HepG2 (cell line): ENCODE measurements at regions not wholly inside any gene's neighbourhood (a gene's known extent, or its start where the extent isn't known, plus 50 kb on each side); places are given as distances from the start of the nearest gene placed in this dataset.

Experiments used
- ATAC-seq: fragments of 200-7000 bp; cut with Tn5 transposase; 3 replicates; pipeline ENCODE4 v1.9.1; 2020; ENCODE audit warnings: mild to moderate bottlenecking, moderate library complexity
- BruUV-seq: library from RNA; stranded (reverse); fragments of 400-500 nt; replicated peaks from 2 replicates; lab custom pipeline; 2021; lab: Mats Ljungman, UMichigan
- CTCF ChIA-PET: fragments of 300-600 bp; formaldehyde crosslinking; extraction: SDS; loops from one replicate; lab custom pipeline; 2021; ENCODE audit warnings: low total read pairs, inconsistent platforms, low intra/inter-chr PET ratio; lab: Yijun Ruan, JAX
- POLR2A ChIA-PET: fragments of 350-600 bp; sonication (Branson Sonifier 250); formaldehyde crosslinking; loops from one replicate; lab custom pipeline; 2020; ENCODE audit warnings: antibody characterized with exemption, inconsistent platforms; lab: Yijun Ruan, JAX
- DNase-seq: peaks from one replicate; pipeline ENCODE4 v3.0.0-alpha.2; 2015; ENCODE audit warnings: low spot score
- FAIRE-seq: peaks from 3 replicates; lab custom pipeline; 2011; peaks lifted over from hg19 to GRCh38; lab: Jason Lieb, UNC
- H2AFZ ChIP-seq: one replicate; pipeline ENCODE4 v1.6.1; 2011; ENCODE audit warnings: low read length, inconsistent platforms
- H3K27ac ChIP-seq: fragments of 300-600 bp; 3 replicates; pipeline ENCODE4 v1.8.0; 2011; ENCODE audit warnings: mixed run types, mild to moderate bottlenecking, mixed read lengths, low read length, inconsistent platforms; ENCODE audit not compliant: insufficient read depth; ENCODE audit errors: extremely low read length
- H3K27me3 ChIP-seq, 2 experiments: fragments of 200-600 bp in 1 of 2; 2 replicates in 1 of 2; 3 replicates in 1 of 2; pipeline versions ENCODE4 v1.6.0 to v1.8.0; 2011; ENCODE audit warnings: low read length in 2 of 2, mild to moderate bottlenecking in 2 of 2, moderate library complexity in 2 of 2, inconsistent platforms in 1 of 2; ENCODE audit not compliant: insufficient read depth in 2 of 2, control insufficient read depth in 1 of 2
- H3K36me3 ChIP-seq, 2 experiments: fragments of 200-600 bp in 1 of 2; replicated peaks in 1 of 2; 2 replicates in 1 of 2; 3 replicates in 1 of 2; pipeline versions ENCODE4 v1.5.1 to v1.8.0; 2011; ENCODE audit warnings: low read length in 2 of 2, inconsistent platforms in 1 of 2; ENCODE audit not compliant: insufficient read depth in 2 of 2, control insufficient read depth in 1 of 2
- H3K4me1 ChIP-seq: 2 replicates; pipeline ENCODE4 v1.5.1; 2012; ENCODE audit warnings: low read length, inconsistent platforms; ENCODE audit not compliant: insufficient read depth
- H3K4me2 ChIP-seq: 2 replicates; pipeline ENCODE4 v1.6.0; 2011; ENCODE audit warnings: low read depth, low read length, inconsistent platforms
- H3K4me3 ChIP-seq, 3 experiments: fragments of 200-600 bp in 1 of 3; sonication (generic), shearing (Covaris generic) in 1 of 3; replicated peaks in 1 of 3; 2 replicates each; pipeline ENCODE4 v1.5.1; 2011 to 2016; ENCODE audit warnings: low read length in 3 of 3, inconsistent platforms in 2 of 3, low read depth in 2 of 3, mild to moderate bottlenecking in 2 of 3, control low read depth in 1 of 3, mixed read lengths in 1 of 3; ENCODE audit not compliant: insufficient read depth in 1 of 3
- H3K79me2 ChIP-seq: one replicate; pipeline ENCODE4 v1.6.1; 2011; ENCODE audit warnings: low read length, inconsistent platforms; ENCODE audit not compliant: insufficient read depth
- H3K9ac ChIP-seq: 2 replicates; pipeline ENCODE4 v1.6.0; 2011; ENCODE audit warnings: mild to moderate bottlenecking, low read depth, low read length, inconsistent platforms; ENCODE audit not compliant: insufficient read depth
- H3K9me3 ChIP-seq: 2 replicates; pipeline ENCODE4 v1.5.1; 2012; ENCODE audit warnings: mild to moderate bottlenecking, low read length
- H4K20me1 ChIP-seq: 2 replicates; pipeline ENCODE4 v1.6.0; 2011; ENCODE audit warnings: inconsistent platforms, mild to moderate bottlenecking, low read length, moderate library complexity; ENCODE audit not compliant: insufficient read depth
- BRCA1 ChIP-seq: sonication (generic); formaldehyde crosslinking; IDR thresholded peaks from 2 replicates; pipeline ENCODE4 v1.4.0; 2020; ENCODE audit warnings: missing genetic modification reagents
- HOXA7 ChIP-seq: sonication (generic); formaldehyde crosslinking; IDR thresholded peaks from 2 replicates; pipeline ENCODE4 v1.8.1; 2022; ENCODE audit warnings: mild to moderate bottlenecking, missing genetic modification reagents, moderate library complexity
- MYC ChIP-seq: sonication (generic); formaldehyde crosslinking; IDR thresholded peaks from 2 replicates; pipeline ENCODE4 v1.9.0; 2021; ENCODE audit warnings: missing genetic modification reagents, borderline replicate concordance
- NCOR1 ChIP-seq: fragments of 200-600 bp; sonication (generic); IDR thresholded peaks from 2 replicates; pipeline ENCODE4 v1.7.0; 2017; ENCODE audit warnings: antibody characterized with exemption, low read length, borderline replicate concordance
- POLR2AphosphoS5 ChIP-seq: IDR thresholded peaks from 2 replicates; pipeline ENCODE4 v1.6.1; 2012; ENCODE audit warnings: low read depth, low read length
- SIX1 ChIP-seq: sonication (generic); formaldehyde crosslinking; IDR thresholded peaks from 2 replicates; pipeline ENCODE4 v1.4.0; 2020; ENCODE audit warnings: missing genetic modification reagents, borderline replicate concordance
- SSRP1 ChIP-seq: IDR thresholded peaks from 2 replicates; pipeline ENCODE4 v1.6.1; 2016; ENCODE audit warnings: control low read depth
- ZBTB7B ChIP-seq: sonication (generic); formaldehyde crosslinking; IDR thresholded peaks from 2 replicates; pipeline ENCODE4 v1.4.0; 2020; ENCODE audit warnings: missing genetic modification reagents
- ZNF44 ChIP-seq: sonication (generic); formaldehyde crosslinking; IDR thresholded peaks from 2 replicates; pipeline ENCODE4 v1.5.1; 2020; ENCODE audit warnings: mild to moderate bottlenecking, missing genetic modification reagents
- WGBS: methylation state at CpG from one replicate; pipeline ENCODE4 v1.1.6; 2017; ENCODE audit warnings: low lambda C conversion rate; 5-methylcytosine and 5-hydroxymethylcytosine counted together
- in situ Hi-C: cut with HindIII; loops from 2 replicates; pipeline ENCODE4 v1.10.0; 2017; ENCODE audit warnings: low pct_unique_long_range_greater_than_20kb; ENCODE audit not compliant: extremely low pct_ligation_motif_present
- intact Hi-C: fragments of 100-400 bp; cut with micrococcal nuclease; formaldehyde crosslinking; loops from one replicate; pipeline ENCODE4 v1.10.0; 2022; ENCODE audit not compliant: unreplicated experiment
- TF ChIP-seq, protein P1 (sequence below): sonication (generic); formaldehyde crosslinking; IDR thresholded peaks from 2 replicates; pipeline ENCODE4 v1.5.0; 2020; ENCODE audit warnings: missing genetic modification reagents
- TF ChIP-seq, protein P2 (sequence below): IDR thresholded peaks from 2 replicates; pipeline ENCODE4 v1.6.1; 2012; ENCODE audit warnings: inconsistent platforms

DNA sequence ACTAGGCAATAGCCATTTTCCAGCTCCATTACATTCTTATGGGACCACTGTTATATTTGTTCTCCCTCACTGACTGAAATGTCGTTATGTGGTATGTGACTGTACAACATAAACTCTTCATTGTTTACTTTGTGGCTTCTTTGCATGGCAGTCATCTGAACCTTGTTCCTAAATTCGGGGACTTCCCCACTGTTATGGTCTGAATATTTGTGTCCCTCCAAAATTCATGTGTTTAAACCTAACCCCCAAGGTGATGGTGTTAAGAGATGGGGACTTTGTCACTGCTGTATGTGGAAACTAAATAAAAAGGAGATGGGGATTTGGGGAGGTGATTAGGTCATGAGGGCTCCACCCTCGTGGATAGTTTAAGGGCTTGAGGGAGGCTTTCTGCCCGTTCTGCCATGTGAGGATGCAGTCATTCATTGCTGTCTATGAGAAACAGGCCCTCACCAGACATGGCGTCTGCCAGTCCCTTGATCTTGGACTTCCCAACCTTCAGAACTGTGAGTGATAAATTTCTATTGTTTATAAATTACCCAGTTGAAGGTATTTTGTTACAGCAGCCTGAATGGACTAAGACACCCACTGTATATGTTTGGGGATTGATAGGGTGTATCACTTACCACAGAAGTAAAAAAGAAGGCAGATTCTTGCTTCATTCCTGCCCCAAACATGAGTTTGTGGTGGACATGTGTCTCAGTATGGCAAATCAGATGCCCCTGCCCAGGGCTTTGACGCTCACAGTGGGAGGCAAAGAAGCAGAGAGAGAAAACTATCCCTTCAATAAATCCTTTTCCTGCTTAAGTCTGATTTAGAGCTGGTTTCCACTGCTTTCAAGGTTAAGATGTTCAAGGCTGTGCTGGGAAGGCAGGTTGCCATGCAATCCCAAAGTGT is 138.0 kb upstream of the UBE2E1 start:
- no peak overlapping the region for H3K27ac ChIP-seq
- no peaks in the 10 kb centered on the region for H3K36me3 ChIP-seq
- DNase-seq (no peak), FAIRE-seq (no peak), ATAC-seq (no peak)
- no peak overlapping the region for H3K9ac ChIP-seq
- H4K20me1 ChIP-seq: no peaks in the 10 kb centered on the region
- H3K79me2 ChIP-seq: no peaks in the 10 kb centered on the region
- intact Hi-C loops: no loop called here
- no peaks in the 10 kb centered on the region for H3K4me1 ChIP-seq
- in situ Hi-C loops: no loop called here
- TF ChIP-seq ZBTB7B (CRISPR knock-in tag) (no peak), SIX1 (CRISPR knock-in tag) (no peak), SSRP1 (CRISPR knock-in tag) (no peak), NCOR1 (no peak), HOXA7 (CRISPR knock-in tag) (no peak), MYC (CRISPR knock-in tag) (no peak), BRCA1 (CRISPR knock-in tag) (no peak), ZNF44 (CRISPR knock-in tag) (no peak), POLR2AphosphoS5 (no peak)
- TF ChIP-seq, protein P1, sequence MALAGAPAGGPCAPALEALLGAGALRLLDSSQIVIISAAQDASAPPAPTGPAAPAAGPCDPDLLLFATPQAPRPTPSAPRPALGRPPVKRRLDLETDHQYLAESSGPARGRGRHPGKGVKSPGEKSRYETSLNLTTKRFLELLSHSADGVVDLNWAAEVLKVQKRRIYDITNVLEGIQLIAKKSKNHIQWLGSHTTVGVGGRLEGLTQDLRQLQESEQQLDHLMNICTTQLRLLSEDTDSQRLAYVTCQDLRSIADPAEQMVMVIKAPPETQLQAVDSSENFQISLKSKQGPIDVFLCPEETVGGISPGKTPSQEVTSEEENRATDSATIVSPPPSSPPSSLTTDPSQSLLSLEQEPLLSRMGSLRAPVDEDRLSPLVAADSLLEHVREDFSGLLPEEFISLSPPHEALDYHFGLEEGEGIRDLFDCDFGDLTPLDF (CRISPR knock-in tag): no peak
- TF ChIP-seq, protein P2, sequence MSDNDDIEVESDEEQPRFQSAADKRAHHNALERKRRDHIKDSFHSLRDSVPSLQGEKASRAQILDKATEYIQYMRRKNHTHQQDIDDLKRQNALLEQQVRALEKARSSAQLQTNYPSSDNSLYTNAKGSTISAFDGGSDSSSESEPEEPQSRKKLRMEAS: no peak
- no TSS peak for BruUV-seq
- WGBS: 1% methylated on average over 6 of the region's 6 CpGs
- no peak overlapping the region for H3K4me2 ChIP-seq
- no peak overlapping the region for H3K4me3 ChIP-seq
- CTCF ChIA-PET: no interaction called here
- H3K9me3 ChIP-seq: no peaks in the 10 kb centered on the region
- H2AFZ ChIP-seq: no peak overlapping the region
- H3K27me3 ChIP-seq: peaks cover 0 to 16% of the 10 kb centered on the region in 2 experiments; a peak in 2 of 5 replicates
- POLR2A ChIA-PET: no interaction called here
